Keratinocyte (primary cell): ENCODE measurements at regions not wholly inside any gene's neighbourhood (a gene's known extent, or its start where the extent isn't known, plus 50 kb on each side); places are given as distances from the start of the nearest gene placed in this dataset.

Experiments
- DNase-seq: peaks from one replicate; pipeline ENCODE4 v3.0.0-alpha.2; 2011; ENCODE audit warnings: low read depth, missing footprints, low spot score
- FAIRE-seq: peaks from 2 replicates; lab custom pipeline; 2011; peaks lifted over from hg19 to GRCh38; lab: Jason Lieb, UNC
- H2AFZ ChIP-seq: 2 replicates; pipeline ENCODE4 v1.6.0; 2012; ENCODE audit warnings: low read length, control low read depth, inconsistent platforms; ENCODE audit not compliant: control insufficient read depth
- H3K27ac ChIP-seq: 2 replicates; pipeline ENCODE4 v1.5.1; 2011; ENCODE audit warnings: low read length; ENCODE audit not compliant: control insufficient read depth, insufficient read depth
- H3K27me3 ChIP-seq: 3 replicates; pipeline ENCODE4 v1.6.0; 2011; ENCODE audit warnings: low read length; ENCODE audit not compliant: control insufficient read depth, insufficient read depth; ENCODE audit errors: extremely low read depth
- H3K36me3 ChIP-seq, 2 experiments: 2 replicates in 1 of 2; 3 replicates in 1 of 2; pipeline ENCODE4 v1.5.1; 2011; ENCODE audit warnings: low read length in 2 of 2, mild to moderate bottlenecking in 1 of 2; ENCODE audit not compliant: control insufficient read depth in 2 of 2, insufficient read depth in 2 of 2; ENCODE audit errors: extremely low read depth in 1 of 2
- H3K4me1 ChIP-seq: 3 replicates; pipeline ENCODE4 v1.5.1; 2011; ENCODE audit warnings: low read length; ENCODE audit not compliant: control insufficient read depth, insufficient read depth; ENCODE audit errors: extremely low read depth
- H3K4me2 ChIP-seq: 3 replicates; pipeline ENCODE4 v1.6.0; 2011; ENCODE audit warnings: low read depth, low read length; ENCODE audit not compliant: control insufficient read depth, insufficient read depth; ENCODE audit errors: extremely low read depth
- H3K4me3 ChIP-seq, 3 experiments: fragments of 200-600 bp in 1 of 3; sonication (generic) in 1 of 3; 2 replicates in 2 of 3; 3 replicates in 1 of 3; pipeline ENCODE4 v1.5.1; 2011 to 2016; ENCODE audit warnings: low read length in 3 of 3, mild to moderate bottlenecking in 3 of 3, control low read depth in 2 of 3, inconsistent platforms in 1 of 3, low read depth in 1 of 3, mixed read lengths in 1 of 3, mixed run types in 1 of 3, moderate library complexity in 1 of 3; ENCODE audit not compliant: control insufficient read depth in 2 of 3, insufficient read depth in 2 of 3; ENCODE audit errors: extremely low read depth in 1 of 3
- H3K79me2 ChIP-seq: 2 replicates; pipeline ENCODE4 v1.6.0; 2012; ENCODE audit warnings: low read length; ENCODE audit not compliant: control insufficient read depth, insufficient read depth
- H3K9ac ChIP-seq: 3 replicates; pipeline ENCODE4 v1.6.0; 2011; ENCODE audit warnings: low read length; ENCODE audit not compliant: control insufficient read depth, insufficient read depth; ENCODE audit errors: extremely low read depth
- H3K9me1 ChIP-seq: 3 replicates; pipeline ENCODE4 v1.6.0; 2011; ENCODE audit warnings: low read length; ENCODE audit not compliant: control insufficient read depth, insufficient read depth; ENCODE audit errors: extremely low read depth
- H3K9me3 ChIP-seq: 2 replicates; pipeline ENCODE4 v1.5.1; 2012; ENCODE audit warnings: low read depth, low read length; ENCODE audit not compliant: control insufficient read depth
- H4K20me1 ChIP-seq: 3 replicates; pipeline ENCODE4 v1.6.0; 2011; ENCODE audit warnings: low read length; ENCODE audit not compliant: control insufficient read depth, insufficient read depth; ENCODE audit errors: extremely low read depth
- EZH2 ChIP-seq: IDR thresholded peaks from one replicate; pipeline ENCODE4 v1.6.1; 2012; ENCODE audit warnings: inconsistent platforms, mild to moderate bottlenecking, low read length, moderate library complexity
- dilution Hi-C: fragments of 300-500 bp; cut with MboI; formaldehyde crosslinking; loops from one replicate; pipeline ENCODE4 v1.7.0; 2020; ENCODE audit warnings: low sequenced_read_pairs; ENCODE audit not compliant: extremely low pct_ligation_motif_present
- TF ChIP-seq, protein P1 (sequence below), 3 experiments: IDR thresholded peaks in 1 of 3; conservative IDR thresholded peaks in 1 of 3; optimal IDR thresholded peaks in 1 of 3; 2 replicates in 2 of 3; 3 replicates in 1 of 3; pipeline versions ENCODE3 to v1.5.1; 2011; ENCODE audit warnings: low read length in 3 of 3, mild to moderate bottlenecking in 3 of 3, moderate library complexity in 2 of 3, control low read depth in 1 of 3, inconsistent platforms in 1 of 3; ENCODE audit not compliant: insufficient read depth in 2 of 3; ENCODE audit errors: extremely low read depth in 1 of 3

DNA sequence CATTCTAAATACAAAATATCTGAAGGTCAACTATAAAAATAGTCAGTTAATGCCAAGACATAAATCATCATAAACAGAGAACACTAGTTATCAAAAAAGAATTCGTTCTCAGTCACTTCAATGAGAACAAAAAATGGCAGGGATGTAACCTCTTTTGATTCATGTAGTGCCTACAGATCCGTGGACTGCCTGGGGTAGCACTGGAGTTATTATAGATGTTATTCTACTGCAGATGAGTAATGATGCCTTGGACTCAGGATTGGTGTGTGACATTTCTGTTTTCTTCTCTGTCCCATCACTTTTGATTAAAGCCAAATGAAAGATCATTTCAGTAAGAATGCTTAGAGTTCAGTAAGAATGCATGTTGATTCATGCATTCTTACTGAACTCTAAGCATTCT lies 440.4 kb downstream of the FAM133A start:
- Histone ChIP-seq H3K4me3 (no peak overlapping the region), H3K9me3 (no peaks in the 10 kb centered on the region), H3K79me2 (no peaks in the 10 kb centered on the region), H3K36me3 (no peaks in the 10 kb centered on the region), H3K9ac (no peak overlapping the region), H3K9me1 (no peaks in the 10 kb centered on the region), H2AFZ (no peak overlapping the region), H3K4me2 (no peak overlapping the region), H3K27ac (no peak overlapping the region), H3K27me3 (no peaks in the 10 kb centered on the region), H3K4me1 (no peaks in the 10 kb centered on the region), H4K20me1 (no peaks in the 10 kb centered on the region)
- FAIRE-seq, result no peak
- TF ChIP-seq, protein P1, sequence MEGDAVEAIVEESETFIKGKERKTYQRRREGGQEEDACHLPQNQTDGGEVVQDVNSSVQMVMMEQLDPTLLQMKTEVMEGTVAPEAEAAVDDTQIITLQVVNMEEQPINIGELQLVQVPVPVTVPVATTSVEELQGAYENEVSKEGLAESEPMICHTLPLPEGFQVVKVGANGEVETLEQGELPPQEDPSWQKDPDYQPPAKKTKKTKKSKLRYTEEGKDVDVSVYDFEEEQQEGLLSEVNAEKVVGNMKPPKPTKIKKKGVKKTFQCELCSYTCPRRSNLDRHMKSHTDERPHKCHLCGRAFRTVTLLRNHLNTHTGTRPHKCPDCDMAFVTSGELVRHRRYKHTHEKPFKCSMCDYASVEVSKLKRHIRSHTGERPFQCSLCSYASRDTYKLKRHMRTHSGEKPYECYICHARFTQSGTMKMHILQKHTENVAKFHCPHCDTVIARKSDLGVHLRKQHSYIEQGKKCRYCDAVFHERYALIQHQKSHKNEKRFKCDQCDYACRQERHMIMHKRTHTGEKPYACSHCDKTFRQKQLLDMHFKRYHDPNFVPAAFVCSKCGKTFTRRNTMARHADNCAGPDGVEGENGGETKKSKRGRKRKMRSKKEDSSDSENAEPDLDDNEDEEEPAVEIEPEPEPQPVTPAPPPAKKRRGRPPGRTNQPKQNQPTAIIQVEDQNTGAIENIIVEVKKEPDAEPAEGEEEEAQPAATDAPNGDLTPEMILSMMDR (optimal IDR thresholded peaks at IDR 0.05 in 1 of 3, IDR thresholded peaks at IDR 0.05 in 1 of 3, conservative IDR thresholded peaks at IDR 0.05 in 1 of 3; ENCODE audit: extremely low read depth in 1 of 3, insufficient read depth in 2 of 3, low read length in 3 of 3), result no peak
- no peak for TF ChIP-seq EZH2
- no peak for DNase-seq
- dilution Hi-C loops, result no loop called here

DNA sequence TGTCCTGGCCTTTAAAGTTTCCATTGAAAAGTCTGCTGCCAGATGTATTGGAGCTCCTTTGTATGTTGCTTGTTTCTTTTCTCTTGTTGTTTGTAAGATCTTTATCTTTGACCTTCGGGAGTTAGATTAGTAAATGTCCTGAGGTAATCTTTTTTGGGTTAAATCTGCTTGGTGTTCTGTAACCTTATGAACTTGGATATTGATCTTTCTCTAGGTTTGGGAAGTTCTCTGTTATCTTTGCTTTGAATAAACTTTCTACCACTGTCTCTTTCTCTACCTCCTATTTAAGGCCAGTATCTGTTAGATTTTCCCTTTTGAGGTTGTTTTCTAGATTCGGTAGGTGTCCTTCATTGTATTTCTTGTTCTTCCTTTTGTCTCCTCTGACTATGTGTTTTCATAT lies 447.8 kb downstream of the FAM133A start:
- H3K27ac ChIP-seq, result no peak overlapping the region
- no peak overlapping the region for H3K9ac ChIP-seq
- H3K9me3 ChIP-seq, result no peaks in the 10 kb centered on the region
- no peak overlapping the region for H3K4me2 ChIP-seq
- H3K4me1 ChIP-seq, result no peaks in the 10 kb centered on the region
- dilution Hi-C loops, result no loop called here
- no peaks in the 10 kb centered on the region for H4K20me1 ChIP-seq
- no peak for DNase-seq
- H3K9me1 ChIP-seq, result no peaks in the 10 kb centered on the region
- H3K36me3 ChIP-seq, result no peaks in the 10 kb centered on the region
- H2AFZ ChIP-seq, result no peak overlapping the region
- H3K79me2 ChIP-seq, result no peaks in the 10 kb centered on the region
- no peak for FAIRE-seq
- H3K4me3 ChIP-seq, result no peak overlapping the region
- H3K27me3 ChIP-seq, result no peaks in the 10 kb centered on the region
- TF ChIP-seq, protein P1 (optimal IDR thresholded peaks at IDR 0.05 in 1 of 3, IDR thresholded peaks at IDR 0.05 in 1 of 3, conservative IDR thresholded peaks at IDR 0.05 in 1 of 3; ENCODE audit: extremely low read depth in 1 of 3, insufficient read depth in 2 of 3, low read length in 3 of 3), result no peak
- TF ChIP-seq EZH2, result no peak
